Heart left ventricle (tissue), 13 donors: ENCODE measurements at regions not wholly inside any gene's neighbourhood (a gene's known extent, or its start where the extent isn't known, plus 50 kb on each side); places are given as distances from the start of the nearest gene placed in this dataset.

Source experiments
- POLR2A ChIP-seq, 2 donors: fragments of 450-650 bp; IDR thresholded peaks; one replicate each; pipeline ENCODE4 v1.6.1; 2017; ENCODE audit warnings: antibody characterized with exemption in 2 of 2, mild to moderate bottlenecking in 2 of 2, moderate library complexity in 2 of 2
- TF ChIP-seq, protein P1 (sequence below), 12 donors: fragments of 200-600 bp; sonication (generic) in 4 of 12; IDR thresholded peaks; one replicate each; pipeline versions ENCODE4 v1.5.0 to v1.8.0; 2018 to 2022; ENCODE audit warnings: antibody characterized with exemption in 12 of 12, mild to moderate bottlenecking in 5 of 12
- donor health status: ischemic (EF 13 %, LVEDD 7.1; RV severe dilation, severe dysfunction).
- donor health status: DM: no; HTN: yes; CAD: no.
- donor health status: DM: no; HTN: no; CAD: no.
- donor health status: ischemic (EF 25% LVEDD 6.9; RV normal size, moderate dysfunction).
- donor health status: ischemic (EF 25% LVEDD 5.7; RV mildly dilated, moderate dysfunction).
- donor health status: ischemic (EF 35%, LVEDD 5.7; RV mildly dilated, moderate dysfunction).
- donor health status: nonischemic (EF 11% LVEDD 7.7; RV severe dilation, severe dysfunction).
- donor health status: DM: yes; HTN: yes; CAD: no.
- donor health status: PGD.
- donor health status: ischemic (EF 29% LVEDD 5.4; RV normal size, mild dysfunction).
- donor health status: nonischemic (EF 23%, LVEDD 6.1; RV moderate dilation, normal function).

DNA sequence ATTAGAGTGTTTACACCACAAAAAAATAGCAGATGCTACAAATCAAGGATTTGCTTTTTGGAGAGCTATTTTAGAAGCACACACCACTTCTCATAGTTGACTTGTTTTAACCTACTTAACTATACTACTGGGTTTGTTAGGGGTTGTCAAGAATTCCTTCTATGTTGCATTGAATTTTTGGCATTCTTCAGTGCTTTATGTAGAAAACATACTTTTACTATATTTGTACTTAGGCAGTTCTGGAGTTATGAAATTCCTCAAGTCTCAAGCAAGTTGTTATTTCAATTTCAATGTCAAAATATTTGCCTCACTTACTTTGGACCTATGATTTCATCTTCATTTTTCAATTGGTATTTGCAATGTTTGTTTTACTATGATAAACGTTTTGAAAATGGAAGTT is 449.6 kb downstream of the GLUD2 start:
- TF ChIP-seq, protein P1, sequence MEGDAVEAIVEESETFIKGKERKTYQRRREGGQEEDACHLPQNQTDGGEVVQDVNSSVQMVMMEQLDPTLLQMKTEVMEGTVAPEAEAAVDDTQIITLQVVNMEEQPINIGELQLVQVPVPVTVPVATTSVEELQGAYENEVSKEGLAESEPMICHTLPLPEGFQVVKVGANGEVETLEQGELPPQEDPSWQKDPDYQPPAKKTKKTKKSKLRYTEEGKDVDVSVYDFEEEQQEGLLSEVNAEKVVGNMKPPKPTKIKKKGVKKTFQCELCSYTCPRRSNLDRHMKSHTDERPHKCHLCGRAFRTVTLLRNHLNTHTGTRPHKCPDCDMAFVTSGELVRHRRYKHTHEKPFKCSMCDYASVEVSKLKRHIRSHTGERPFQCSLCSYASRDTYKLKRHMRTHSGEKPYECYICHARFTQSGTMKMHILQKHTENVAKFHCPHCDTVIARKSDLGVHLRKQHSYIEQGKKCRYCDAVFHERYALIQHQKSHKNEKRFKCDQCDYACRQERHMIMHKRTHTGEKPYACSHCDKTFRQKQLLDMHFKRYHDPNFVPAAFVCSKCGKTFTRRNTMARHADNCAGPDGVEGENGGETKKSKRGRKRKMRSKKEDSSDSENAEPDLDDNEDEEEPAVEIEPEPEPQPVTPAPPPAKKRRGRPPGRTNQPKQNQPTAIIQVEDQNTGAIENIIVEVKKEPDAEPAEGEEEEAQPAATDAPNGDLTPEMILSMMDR (IDR thresholded peaks at IDR 0.05): no peak
- TF ChIP-seq POLR2A (IDR thresholded peaks at IDR 0.05): no peak
